ENCODE measurements at regions not wholly inside any gene's neighbourhood (a gene's known extent, or its start where the extent isn't known, plus 50 kb on each side); places are given as distances from the start of the nearest gene placed in this dataset.

GRCh38 chr4:125043486-125043885 is 271.3 kb upstream of the FAT4 start:
- no peak overlapping the region for H3K4me2 ChIP-seq (ENCODE audit: low read length)
- H3K9me3 ChIP-seq (ENCODE audit: insufficient read depth, low read length), result no peaks in the 10 kb centered on the region
- H3K4me3 ChIP-seq (ENCODE audit: low read length), result no peak overlapping the region
- H2AFZ ChIP-seq (ENCODE audit: low read depth, low read length), result no peak overlapping the region
- H3K4me1 ChIP-seq (ENCODE audit: low read length), result no peaks in the 10 kb centered on the region
- no peaks in the 10 kb centered on the region for H4K20me1 ChIP-seq (ENCODE audit: insufficient read depth, low read length)
- H3K9ac ChIP-seq (ENCODE audit: low read length), result no peak overlapping the region
- no peaks in the 10 kb centered on the region for H3K79me2 ChIP-seq (ENCODE audit: low read length)
- no peak overlapping the region for H3K27ac ChIP-seq (ENCODE audit: low read length)
- no peaks in the 10 kb centered on the region for H3K36me3 ChIP-seq (replicated peaks; ENCODE audit: low read depth, low read length)
- no peaks in the 10 kb centered on the region for H3K27me3 ChIP-seq (ENCODE audit: low read depth, low read length)
- TF ChIP-seq CTCF (IDR thresholded peaks at IDR 0.05; ENCODE audit: low read depth, low read length) (no peak), EZH2phosphoT487 (IDR thresholded peaks at IDR 0.05; ENCODE audit: low read depth) (no peak)

GRCh38 chr4:125042041-125042440 is 272.7 kb upstream of the FAT4 start:
- Histone ChIP-seq H3K36me3 (replicated peaks; ENCODE audit: low read depth, low read length) (no peaks in the 10 kb centered on the region), H3K4me2 (ENCODE audit: low read length) (no peak overlapping the region), H3K9ac (ENCODE audit: low read length) (no peak overlapping the region), H3K4me1 (ENCODE audit: low read length) (no peaks in the 10 kb centered on the region), H3K9me3 (ENCODE audit: insufficient read depth, low read length) (no peaks in the 10 kb centered on the region), H3K4me3 (ENCODE audit: low read length) (no peak overlapping the region), H4K20me1 (ENCODE audit: insufficient read depth, low read length) (no peaks in the 10 kb centered on the region), H2AFZ (ENCODE audit: low read depth, low read length) (no peak overlapping the region), H3K79me2 (ENCODE audit: low read length) (no peaks in the 10 kb centered on the region), H3K27ac (ENCODE audit: low read length) (no peak overlapping the region), H3K27me3 (ENCODE audit: low read depth, low read length) (no peaks in the 10 kb centered on the region)
- TF ChIP-seq EZH2phosphoT487 (IDR thresholded peaks at IDR 0.05; ENCODE audit: low read depth), result no peak
- no peak for TF ChIP-seq CTCF (IDR thresholded peaks at IDR 0.05; ENCODE audit: low read depth, low read length)

- H2AFZ ChIP-seq (ENCODE audit: low read depth, low read length), result no peak overlapping the region
- H4K20me1 ChIP-seq (ENCODE audit: insufficient read depth, low read length), result no peaks in the 10 kb centered on the region
- no peak overlapping the region for H3K4me2 ChIP-seq (ENCODE audit: low read length)
- no peaks in the 10 kb centered on the region for H3K9me3 ChIP-seq (ENCODE audit: insufficient read depth, low read length)
- H3K9ac ChIP-seq (ENCODE audit: low read length), result no peak overlapping the region
- H3K27me3 ChIP-seq (ENCODE audit: low read depth, low read length), result no peaks in the 10 kb centered on the region
- H3K27ac ChIP-seq (ENCODE audit: low read length), result no peak overlapping the region
- TF ChIP-seq CTCF (IDR thresholded peaks at IDR 0.05; ENCODE audit: low read depth, low read length), result no peak
- no peak for TF ChIP-seq EZH2phosphoT487 (IDR thresholded peaks at IDR 0.05; ENCODE audit: low read depth)
- no peaks in the 10 kb centered on the region for H3K4me1 ChIP-seq (ENCODE audit: low read length)
- H3K4me3 ChIP-seq (ENCODE audit: low read length), result no peak overlapping the region
- no peaks in the 10 kb centered on the region for H3K79me2 ChIP-seq (ENCODE audit: low read length)
- H3K36me3 ChIP-seq (replicated peaks; ENCODE audit: low read depth, low read length), result no peaks in the 10 kb centered on the region
Measured at GRCh38 chr4:125041372-125041930, 273.3 kb upstream of the FAT4 start.

GRCh38 chr4:125039550-125039949 is 275.2 kb upstream of the FAT4 start:
- H3K79me2 ChIP-seq (ENCODE audit: low read length), result no peaks in the 10 kb centered on the region
- H3K27me3 ChIP-seq (ENCODE audit: low read depth, low read length), result no peaks in the 10 kb centered on the region
- 0 out of 2 replicates have a peak, but pooled peaks cover 3% of the 10 kb centered on the region for H3K4me1 ChIP-seq (ENCODE audit: low read length)
- H3K27ac ChIP-seq (ENCODE audit: low read length), result no peak overlapping the region
- H3K4me3 ChIP-seq (ENCODE audit: low read length), result no peak overlapping the region
- TF ChIP-seq EZH2phosphoT487 (IDR thresholded peaks at IDR 0.05; ENCODE audit: low read depth) (no peak), CTCF (IDR thresholded peaks at IDR 0.05; ENCODE audit: low read depth, low read length) (no peak)
- no peaks in the 10 kb centered on the region for H4K20me1 ChIP-seq (ENCODE audit: insufficient read depth, low read length)
- no peak overlapping the region for H2AFZ ChIP-seq (ENCODE audit: low read depth, low read length)
- no peaks in the 10 kb centered on the region for H3K36me3 ChIP-seq (replicated peaks; ENCODE audit: low read depth, low read length)
- H3K9ac ChIP-seq (ENCODE audit: low read length), result no peak overlapping the region
- H3K9me3 ChIP-seq (ENCODE audit: insufficient read depth, low read length), result no peaks in the 10 kb centered on the region
- H3K4me2 ChIP-seq (ENCODE audit: low read length), result no peak overlapping the region

Measured in OCI-LY3 (cell line).